ENCODE measurements at regions not wholly inside any gene's neighbourhood (a gene's known extent, or its start where the extent isn't known, plus 50 kb on each side); places are given as distances from the start of the nearest gene placed in this dataset.

DNA sequence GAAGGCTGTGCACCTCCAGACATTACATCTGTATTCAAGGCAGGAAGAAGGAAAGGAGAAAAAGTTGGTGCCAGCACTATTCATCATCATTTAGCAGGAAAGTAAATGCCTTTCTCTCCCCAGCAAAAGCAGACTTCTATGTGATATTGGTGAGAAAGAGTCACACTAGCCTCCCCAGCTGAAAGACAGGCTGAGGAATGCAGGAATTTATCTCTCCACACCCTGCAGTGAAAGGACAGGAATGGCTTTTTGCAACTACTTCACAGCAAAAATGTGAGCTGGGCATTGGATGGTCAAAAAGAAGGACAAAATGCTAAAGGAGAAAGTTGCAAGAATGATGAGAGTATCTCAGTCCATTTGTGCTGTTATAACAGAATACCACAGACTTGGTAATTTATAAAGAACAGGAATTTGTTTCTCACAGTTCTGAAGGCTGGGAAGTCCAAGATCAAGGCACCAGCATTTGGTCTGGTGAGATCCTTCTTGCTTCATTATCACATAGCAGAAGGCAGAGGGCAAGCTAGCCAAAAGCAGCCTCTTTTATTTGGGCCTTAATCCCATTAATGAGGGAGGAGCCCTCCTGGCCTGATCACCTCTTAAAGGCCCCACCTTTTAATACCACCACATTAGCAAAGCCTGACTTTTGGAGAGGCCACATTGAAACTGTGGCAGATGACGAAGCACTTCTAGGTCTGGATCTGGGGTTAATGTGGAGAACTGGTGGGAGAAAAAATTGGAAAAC, 388.1 kb upstream of the SLC14A2 start:
- FAIRE-seq (no peak), DNase-seq (ENCODE audit: insufficient read length, low spot score) (no peak)
- TF ChIP-seq POLR2A (IDR thresholded peaks at IDR 0.05; ENCODE audit: low read depth, low read length): no peak

DNA sequence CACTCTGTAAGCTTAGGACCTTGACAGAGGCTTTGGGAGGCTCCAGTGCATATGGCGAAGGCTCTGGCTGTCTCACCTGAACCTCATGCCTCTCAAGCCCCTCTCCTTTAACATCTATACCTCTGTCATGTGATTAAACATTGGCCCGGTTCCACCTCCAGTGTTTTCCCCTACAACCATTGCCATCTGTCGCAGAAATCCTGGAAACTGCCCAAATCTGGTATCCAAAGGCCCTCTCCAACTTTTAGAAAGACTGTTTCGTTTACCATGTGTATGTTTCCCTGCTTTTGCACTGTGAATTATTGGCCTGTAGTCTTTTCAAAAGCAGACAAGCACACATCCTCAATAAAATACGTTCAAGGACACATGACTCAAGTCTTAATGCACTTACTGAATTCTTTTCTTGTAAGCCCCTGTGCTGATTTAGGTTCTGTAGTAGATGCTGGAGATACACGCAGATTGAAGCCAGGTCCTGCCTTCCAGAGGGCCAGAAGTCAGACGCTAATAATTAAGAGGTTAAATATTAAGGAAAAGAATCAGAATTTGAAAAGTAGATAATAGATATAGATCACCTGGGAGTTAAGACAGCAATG, 386.4 kb upstream of the SLC14A2 start:
- TF ChIP-seq POLR2A (IDR thresholded peaks at IDR 0.05; ENCODE audit: low read depth, low read length): no peak
- FAIRE-seq (no peak), DNase-seq (ENCODE audit: insufficient read length, low spot score) (no peak)

GRCh38 chr18:45231617-45232016, 383.7 kb upstream of the SLC14A2 start:
- DNase-seq (ENCODE audit: insufficient read length, low spot score) (no peak), FAIRE-seq (no peak)
- TF ChIP-seq POLR2A (IDR thresholded peaks at IDR 0.05; ENCODE audit: low read depth, low read length): no peak

DNA sequence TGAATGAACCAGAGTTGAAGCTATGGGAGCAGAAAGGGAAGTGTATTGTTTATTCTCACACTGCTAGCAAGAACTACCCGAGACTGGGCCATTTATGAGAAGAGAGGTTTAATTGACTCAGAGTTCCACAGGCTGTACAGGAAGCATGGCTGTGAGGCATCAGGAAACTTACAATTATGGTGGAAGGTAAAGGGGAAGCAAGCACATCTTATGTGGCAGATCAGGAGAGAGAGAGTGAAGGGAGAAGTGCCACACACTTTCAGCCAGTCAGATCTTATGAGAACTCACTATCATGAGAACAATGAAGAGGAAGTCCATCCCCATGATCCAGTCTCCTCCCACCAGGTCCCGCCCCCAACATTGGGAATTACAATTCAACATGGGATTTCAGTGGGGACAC, 383.2 kb upstream of the SLC14A2 start:
- no peak for TF ChIP-seq POLR2A (IDR thresholded peaks at IDR 0.05; ENCODE audit: low read depth, low read length)
- no peak for FAIRE-seq

GRCh38 chr18:45236676-45237075, 378.6 kb upstream of the SLC14A2 start:
- no peak for DNase-seq (ENCODE audit: insufficient read length, low spot score)
- FAIRE-seq: no peak
- no peak for TF ChIP-seq POLR2A (IDR thresholded peaks at IDR 0.05; ENCODE audit: low read depth, low read length)

More for the DNA sequence above, 383.2 kb upstream of the SLC14A2 start:
- no peak for DNase-seq (ENCODE audit: insufficient read length, low spot score)

DNA sequence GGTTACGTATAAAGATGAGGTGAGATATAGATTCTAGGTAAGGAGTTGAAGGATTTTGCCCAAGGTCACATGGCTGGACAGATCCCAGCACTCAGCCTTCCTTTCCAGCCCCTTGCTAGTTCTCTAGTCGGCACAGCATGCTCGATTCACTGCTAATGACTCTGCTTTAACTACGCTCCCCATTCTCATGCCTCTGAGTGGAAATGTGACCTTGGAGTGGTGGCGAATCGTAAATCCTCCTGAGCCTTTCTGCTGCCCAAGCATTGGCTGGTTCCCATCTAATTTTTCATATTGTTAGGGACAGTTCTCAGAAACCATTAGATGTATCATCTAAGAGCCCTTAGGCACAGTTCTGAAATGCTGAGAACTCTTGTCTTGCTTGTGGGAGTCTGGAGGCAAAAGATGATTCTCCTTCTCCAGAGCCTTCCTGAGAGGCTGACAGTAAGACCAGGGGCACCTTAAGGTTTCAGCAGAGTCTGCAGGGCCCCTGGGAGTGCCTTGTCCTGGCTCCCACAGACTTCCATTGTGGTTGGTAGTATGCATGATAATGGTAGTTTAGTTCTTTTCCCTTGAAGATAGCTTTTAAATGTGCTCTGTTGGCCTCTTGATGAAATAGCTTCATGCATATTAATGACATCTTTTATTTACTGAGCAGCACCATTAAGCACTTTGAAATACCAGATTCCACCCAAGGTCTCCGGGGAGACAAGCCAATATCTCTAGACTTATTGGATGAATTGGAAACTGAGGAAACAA, 377.8 kb upstream of the SLC14A2 start:
- TF ChIP-seq POLR2A (IDR thresholded peaks at IDR 0.05; ENCODE audit: low read depth, low read length): no peak
- FAIRE-seq: no peak
- DNase-seq (ENCODE audit: insufficient read length, low spot score): no peak

GRCh38 chr18:45241271-45241670, 374.0 kb upstream of the SLC14A2 start:
- FAIRE-seq (no peak), DNase-seq (ENCODE audit: insufficient read length, low spot score) (no peak)
- no peak for TF ChIP-seq POLR2A (IDR thresholded peaks at IDR 0.05; ENCODE audit: low read depth, low read length)

DNA sequence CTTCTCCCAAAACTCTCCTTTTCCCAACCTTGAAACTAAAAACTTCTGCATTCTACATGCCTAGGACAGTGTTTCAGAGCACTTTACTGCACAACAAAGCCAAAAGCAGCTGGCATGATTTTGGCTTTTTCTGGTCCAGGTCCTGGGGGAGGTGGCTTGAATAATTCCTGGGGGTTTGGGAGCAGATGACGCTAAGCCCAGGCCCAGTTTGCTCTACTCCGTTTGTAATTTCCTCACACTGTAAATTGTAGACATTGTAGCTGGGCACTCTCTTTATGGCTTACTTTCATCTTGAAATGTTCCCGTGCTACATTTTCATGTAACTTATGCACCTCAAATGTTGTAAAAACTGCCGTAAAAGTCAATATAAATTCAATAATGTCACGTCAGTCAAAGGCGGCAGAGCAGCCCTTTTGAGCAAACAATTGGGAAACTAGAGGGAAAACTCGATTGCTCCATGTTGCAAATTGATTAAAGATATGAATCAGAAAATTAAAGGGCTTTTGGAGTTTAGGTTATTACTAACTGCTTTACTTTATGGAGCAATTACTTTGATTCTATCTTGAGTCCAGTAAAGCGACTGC, 373.2 kb upstream of the SLC14A2 start:
- DNase-seq (ENCODE audit: insufficient read length, low spot score) (no peak), FAIRE-seq (no peak)
- no peak for TF ChIP-seq POLR2A (IDR thresholded peaks at IDR 0.05; ENCODE audit: low read depth, low read length)

DNA sequence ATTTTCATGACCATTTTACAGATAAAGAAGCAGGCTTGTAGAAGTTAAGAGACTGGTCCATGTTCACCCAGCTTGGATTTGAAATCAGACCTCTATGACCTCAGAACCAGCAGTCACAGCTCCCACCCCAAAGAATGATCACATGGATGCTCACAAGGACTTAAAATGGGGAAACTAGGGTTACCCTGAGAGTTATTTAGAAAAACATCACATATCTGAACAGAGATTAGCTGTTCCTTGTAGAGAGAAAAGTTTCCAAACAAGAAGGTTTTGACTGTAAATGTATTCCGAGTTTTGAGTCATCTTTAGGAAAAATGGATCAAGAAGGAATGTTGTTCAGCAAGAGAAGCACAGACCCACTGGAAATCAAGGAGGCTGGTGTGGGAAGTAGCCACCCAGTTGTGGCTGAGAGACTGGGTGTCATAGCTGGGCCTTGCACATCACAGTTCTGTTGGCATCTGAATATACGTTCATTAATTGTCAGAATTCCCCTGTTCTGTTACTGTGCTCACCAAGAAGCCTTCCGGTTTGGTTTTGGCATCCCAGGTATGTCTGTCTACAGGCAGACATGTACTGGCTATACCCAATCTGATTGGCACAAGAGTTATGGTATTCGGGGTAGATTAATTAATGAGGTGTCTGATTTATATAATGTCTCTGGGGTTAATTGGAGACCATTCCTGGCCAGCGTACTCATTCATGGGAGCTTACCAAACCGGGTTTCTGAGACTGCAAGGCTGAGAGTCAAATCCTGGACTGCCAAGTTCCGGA, 371.8 kb upstream of the SLC14A2 start:
- no peak for DNase-seq (ENCODE audit: insufficient read length, low spot score)
- no peak for TF ChIP-seq POLR2A (IDR thresholded peaks at IDR 0.05; ENCODE audit: low read depth, low read length)
- FAIRE-seq: no peak

DNA sequence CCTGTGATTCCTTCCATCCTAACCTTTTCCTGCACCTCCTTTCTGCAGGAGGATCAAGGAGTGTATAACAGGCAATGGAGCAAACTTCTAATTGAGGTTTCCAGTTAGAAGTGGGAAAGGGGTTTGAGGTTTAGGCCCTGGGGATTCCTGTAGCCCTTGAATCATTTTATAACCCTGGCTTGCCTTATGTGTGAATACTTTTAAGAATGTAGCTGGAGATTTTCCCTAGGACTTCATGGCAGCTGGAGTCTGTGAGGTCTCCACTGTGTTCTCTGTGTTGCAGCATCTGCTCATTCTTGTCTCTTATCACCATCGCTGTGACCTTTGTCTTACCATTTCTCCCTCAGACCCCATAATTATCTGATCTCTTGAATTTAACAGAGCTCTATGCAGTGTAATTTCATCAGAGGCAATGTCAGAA, 370.2 kb upstream of the SLC14A2 start:
- FAIRE-seq: no peak
- no peak for DNase-seq (ENCODE audit: insufficient read length, low spot score)

GRCh38 chr18:45248240-45248903, 366.9 kb upstream of the SLC14A2 start:
- no peak for TF ChIP-seq POLR2A (IDR thresholded peaks at IDR 0.05; ENCODE audit: low read depth, low read length)
- DNase-seq (ENCODE audit: insufficient read length, low spot score): no peak
- no peak for FAIRE-seq

More for the DNA sequence above, 370.2 kb upstream of the SLC14A2 start:
- TF ChIP-seq POLR2A (IDR thresholded peaks at IDR 0.05; ENCODE audit: low read depth, low read length): no peak

GRCh38 chr18:45249246-45249661, 366.0 kb upstream of the SLC14A2 start:
- FAIRE-seq (no peak), DNase-seq (ENCODE audit: insufficient read length, low spot score) (no peak)
- no peak for TF ChIP-seq POLR2A (IDR thresholded peaks at IDR 0.05; ENCODE audit: low read depth, low read length)

DNA sequence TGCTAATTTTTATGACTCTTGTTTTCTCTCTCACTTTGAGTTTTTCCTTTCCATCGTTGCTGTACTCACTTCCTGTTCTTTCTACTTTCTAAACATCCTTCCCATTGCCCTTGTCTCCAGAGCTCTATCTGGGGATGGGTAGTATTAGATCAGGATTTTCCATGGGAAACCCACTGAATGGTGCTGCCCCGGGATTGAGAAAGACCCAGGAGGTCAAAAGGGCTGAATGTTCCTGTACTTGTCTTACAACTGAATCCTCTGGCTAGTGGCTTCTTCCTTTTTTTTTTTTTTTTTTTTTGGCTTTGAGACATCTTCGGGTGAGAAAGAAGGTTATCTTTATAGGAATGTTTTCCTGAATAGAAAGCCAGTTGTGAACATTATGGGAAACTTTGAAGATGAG, 364.8 kb upstream of the SLC14A2 start:
- TF ChIP-seq POLR2A (IDR thresholded peaks at IDR 0.05; ENCODE audit: low read depth, low read length): no peak
- DNase-seq (ENCODE audit: insufficient read length, low spot score): no peak
- no peak for FAIRE-seq

Data from H54 (cell line).